Fibroblast of lung (primary cell): ENCODE measurements at regions not wholly inside any gene's neighbourhood (a gene's known extent, or its start where the extent isn't known, plus 50 kb on each side); places are given as distances from the start of the nearest gene placed in this dataset.

ENCODE experiments used
- EZH2 ChIP-seq: IDR thresholded peaks from 2 replicates; pipeline ENCODE4 v1.5.1; 2012; ENCODE audit warnings: low read length, control low read depth, mild to moderate bottlenecking; ENCODE audit errors: missing control alignments
- TF ChIP-seq, protein P1 (sequence below), 2 donors: IDR thresholded peaks in 1 of 2; conservative IDR thresholded peaks in 1 of 2; 1 replicate in 1 of 2; 2 replicates in 1 of 2; pipeline ENCODE4 v1.5.1; 2011 to 2012; ENCODE audit warnings: low read length in 2 of 2, control low read depth in 1 of 2, inconsistent platforms in 1 of 2, low read depth in 1 of 2, mild to moderate bottlenecking in 1 of 2

DNA sequence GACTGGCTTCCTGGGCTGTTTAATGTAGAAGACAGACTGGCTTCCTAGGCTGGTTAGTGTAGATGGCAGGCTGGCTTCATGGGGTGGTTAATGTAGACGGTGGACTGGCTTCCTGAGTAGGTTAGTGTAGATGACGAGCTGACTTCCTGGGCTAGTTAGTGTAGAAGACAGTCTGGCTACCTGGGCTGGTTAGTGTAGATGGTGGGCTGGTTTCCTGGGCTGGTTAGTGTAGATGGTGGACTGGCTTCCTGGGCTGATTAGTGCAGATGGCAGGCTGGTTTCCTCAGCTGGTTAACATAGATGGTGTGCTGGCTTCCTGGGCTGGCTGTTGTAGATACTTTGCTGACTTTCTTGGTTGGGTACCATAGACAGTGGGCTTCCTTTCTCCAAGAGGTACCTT is 122.9 kb upstream of the PPP2R2D start:
- TF ChIP-seq, protein P1, sequence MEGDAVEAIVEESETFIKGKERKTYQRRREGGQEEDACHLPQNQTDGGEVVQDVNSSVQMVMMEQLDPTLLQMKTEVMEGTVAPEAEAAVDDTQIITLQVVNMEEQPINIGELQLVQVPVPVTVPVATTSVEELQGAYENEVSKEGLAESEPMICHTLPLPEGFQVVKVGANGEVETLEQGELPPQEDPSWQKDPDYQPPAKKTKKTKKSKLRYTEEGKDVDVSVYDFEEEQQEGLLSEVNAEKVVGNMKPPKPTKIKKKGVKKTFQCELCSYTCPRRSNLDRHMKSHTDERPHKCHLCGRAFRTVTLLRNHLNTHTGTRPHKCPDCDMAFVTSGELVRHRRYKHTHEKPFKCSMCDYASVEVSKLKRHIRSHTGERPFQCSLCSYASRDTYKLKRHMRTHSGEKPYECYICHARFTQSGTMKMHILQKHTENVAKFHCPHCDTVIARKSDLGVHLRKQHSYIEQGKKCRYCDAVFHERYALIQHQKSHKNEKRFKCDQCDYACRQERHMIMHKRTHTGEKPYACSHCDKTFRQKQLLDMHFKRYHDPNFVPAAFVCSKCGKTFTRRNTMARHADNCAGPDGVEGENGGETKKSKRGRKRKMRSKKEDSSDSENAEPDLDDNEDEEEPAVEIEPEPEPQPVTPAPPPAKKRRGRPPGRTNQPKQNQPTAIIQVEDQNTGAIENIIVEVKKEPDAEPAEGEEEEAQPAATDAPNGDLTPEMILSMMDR (conservative IDR thresholded peaks at IDR 0.05 in 1 of 2, IDR thresholded peaks at IDR 0.05 in 1 of 2; ENCODE audit: low read depth in 1 of 2, low read length in 2 of 2), result no peak
- no peak for TF ChIP-seq EZH2
